Effector memory CD4-positive, alpha-beta T cell (primary cell): ENCODE measurements at regions not wholly inside any gene's neighbourhood (a gene's known extent, or its start where the extent isn't known, plus 50 kb on each side); places are given as distances from the start of the nearest gene placed in this dataset.

Experiments
- DNase-seq, 3 donors: peaks; one replicate each; pipeline ENCODE4 v3.0.0-alpha.2; 2020
- H3K27ac ChIP-seq: 2 replicates; pipeline ENCODE4 v1.7.0; 2013; ENCODE audit warnings: mild to moderate bottlenecking, low read length, moderate library complexity; ENCODE audit not compliant: insufficient read depth, poor library complexity, severe bottlenecking
- H3K27me3 ChIP-seq: replicated peaks from 2 replicates; pipeline ENCODE4 v1.7.0; 2013; ENCODE audit warnings: mild to moderate bottlenecking, low read length; ENCODE audit not compliant: insufficient read depth, control insufficient read depth, poor library complexity, severe bottlenecking
- H3K36me3 ChIP-seq: 2 replicates; pipeline ENCODE4 v1.7.0; 2013; ENCODE audit warnings: mild to moderate bottlenecking, low read length, moderate library complexity; ENCODE audit not compliant: control insufficient read depth, insufficient read depth
- H3K4me1 ChIP-seq: 2 replicates; pipeline ENCODE4 v1.7.0; 2013; ENCODE audit warnings: low read length, mild to moderate bottlenecking; ENCODE audit not compliant: control insufficient read depth, insufficient read depth, poor library complexity, severe bottlenecking
- H3K4me3 ChIP-seq: 2 replicates; pipeline ENCODE4 v1.7.0; 2013; ENCODE audit warnings: low read length, low read depth, mild to moderate bottlenecking; ENCODE audit not compliant: insufficient read depth, poor library complexity, severe bottlenecking
- H3K9me3 ChIP-seq: 2 replicates; pipeline ENCODE4 v1.7.0; 2013; ENCODE audit warnings: mild to moderate bottlenecking, low read length, moderate library complexity; ENCODE audit not compliant: control insufficient read depth

- H3K27me3 ChIP-seq = no peaks in the 10 kb centered on the region
These were observed 297.7 kb downstream of the PTPRC start for GRCh38 chr1:198936371-198937083.

GRCh38 chr1:198937231-198938031 lies 298.6 kb downstream of the PTPRC start:
- H3K4me3 ChIP-seq = peak overlapping the region; percentile 41
- peaks cover 9% of the 10 kb centered on the region for H3K4me1 ChIP-seq
- DNase-seq = peak; percentile 1 to 23 (median 2)
- peak overlapping the region; percentile 51 for H3K27ac ChIP-seq
- H3K27me3 ChIP-seq = no peaks in the 10 kb centered on the region
- no peaks in the 10 kb centered on the region for H3K36me3 ChIP-seq
- H3K9me3 ChIP-seq = no peaks in the 10 kb centered on the region

More at GRCh38 chr1:198936371-198937083, 297.7 kb downstream of the PTPRC start:
- no peak for DNase-seq
- H3K4me1 ChIP-seq = peaks cover 9% of the 10 kb centered on the region
- H3K36me3 ChIP-seq = no peaks in the 10 kb centered on the region
- no peaks in the 10 kb centered on the region for H3K9me3 ChIP-seq
- peak overlapping the region; percentile 41 for H3K4me3 ChIP-seq
- peak overlapping the region; percentile 51 for H3K27ac ChIP-seq

- peaks cover 9% of the 10 kb centered on the region for H3K4me1 ChIP-seq
- no peak overlapping the region for H3K27ac ChIP-seq
- DNase-seq = no peak
- no peaks in the 10 kb centered on the region for H3K27me3 ChIP-seq
- H3K36me3 ChIP-seq = no peaks in the 10 kb centered on the region
- H3K4me3 ChIP-seq = no peak overlapping the region
- no peaks in the 10 kb centered on the region for H3K9me3 ChIP-seq
These were observed 300.4 kb downstream of the PTPRC start for GRCh38 chr1:198939286-198939685.

GRCh38 chr1:198939956-198940355 lies 301.1 kb downstream of the PTPRC start:
- no peaks in the 10 kb centered on the region for H3K36me3 ChIP-seq
- H3K4me1 ChIP-seq = peaks cover 5% of the 10 kb centered on the region
- no peak for DNase-seq
- no peak overlapping the region for H3K4me3 ChIP-seq
- H3K27me3 ChIP-seq = no peaks in the 10 kb centered on the region
- no peaks in the 10 kb centered on the region for H3K9me3 ChIP-seq
- no peak overlapping the region for H3K27ac ChIP-seq

- Histone ChIP-seq H3K4me3 (no peak overlapping the region), H3K36me3 (no peaks in the 10 kb centered on the region), H3K9me3 (no peaks in the 10 kb centered on the region), H3K27me3 (no peaks in the 10 kb centered on the region), H3K27ac (no peak overlapping the region), H3K4me1 (no peaks in the 10 kb centered on the region)
- no peak for DNase-seq
These were observed 303.6 kb downstream of the PTPRC start for GRCh38 chr1:198942466-198942865.

GRCh38 chr1:198943484-198944187 lies 304.8 kb downstream of the PTPRC start:
- no peaks in the 10 kb centered on the region for H3K9me3 ChIP-seq
- H3K27me3 ChIP-seq = no peaks in the 10 kb centered on the region
- DNase-seq = no peak
- H3K27ac ChIP-seq = no peak overlapping the region
- H3K4me1 ChIP-seq = no peaks in the 10 kb centered on the region
- H3K36me3 ChIP-seq = no peaks in the 10 kb centered on the region
- no peak overlapping the region for H3K4me3 ChIP-seq

GRCh38 chr1:198947456-198947855 lies 308.6 kb downstream of the PTPRC start:
- no peak overlapping the region for H3K27ac ChIP-seq
- H3K4me3 ChIP-seq = no peak overlapping the region
- no peak for DNase-seq
- H3K36me3 ChIP-seq = no peaks in the 10 kb centered on the region
- H3K9me3 ChIP-seq = no peaks in the 10 kb centered on the region
- no peaks in the 10 kb centered on the region for H3K27me3 ChIP-seq
- no peaks in the 10 kb centered on the region for H3K4me1 ChIP-seq

- Histone ChIP-seq H3K4me3 (no peak overlapping the region), H3K9me3 (no peaks in the 10 kb centered on the region), H3K27me3 (no peaks in the 10 kb centered on the region), H3K4me1 (no peaks in the 10 kb centered on the region), H3K27ac (no peak overlapping the region), H3K36me3 (no peaks in the 10 kb centered on the region)
- no peak for DNase-seq
These were observed 310.2 kb downstream of the PTPRC start for GRCh38 chr1:198948895-198949659.

- H3K4me1 ChIP-seq = no peaks in the 10 kb centered on the region
- no peaks in the 10 kb centered on the region for H3K36me3 ChIP-seq
- no peaks in the 10 kb centered on the region for H3K27me3 ChIP-seq
- DNase-seq = no peak
- H3K27ac ChIP-seq = no peak overlapping the region
- H3K4me3 ChIP-seq = no peak overlapping the region
- H3K9me3 ChIP-seq = no peaks in the 10 kb centered on the region
These were observed 311.2 kb downstream of the PTPRC start for GRCh38 chr1:198950036-198950435.
